SU-DHL-6 (cell line): ENCODE measurements at regions not wholly inside any gene's neighbourhood (a gene's known extent, or its start where the extent isn't known, plus 50 kb on each side); places are given as distances from the start of the nearest gene placed in this dataset.

Experiments used
- EZH2phosphoT487 ChIP-seq: fragments of 200-600 bp; sonication (generic), shearing (Covaris generic); conservative IDR thresholded peaks from 2 replicates; pipeline ENCODE4 v1.6.1; 2018; ENCODE audit warnings: mild to moderate bottlenecking, antibody characterized with exemption, low read length, moderate library complexity, mixed read lengths
- TF ChIP-seq, protein P1 (sequence below): fragments of 200-600 bp; sonication (generic); IDR thresholded peaks from one replicate; pipeline ENCODE4 v1.5.1; 2017; ENCODE audit warnings: antibody characterized with exemption, mild to moderate bottlenecking, low read length, moderate library complexity; ENCODE audit not compliant: insufficient read depth, poor library complexity, severe bottlenecking

DNA sequence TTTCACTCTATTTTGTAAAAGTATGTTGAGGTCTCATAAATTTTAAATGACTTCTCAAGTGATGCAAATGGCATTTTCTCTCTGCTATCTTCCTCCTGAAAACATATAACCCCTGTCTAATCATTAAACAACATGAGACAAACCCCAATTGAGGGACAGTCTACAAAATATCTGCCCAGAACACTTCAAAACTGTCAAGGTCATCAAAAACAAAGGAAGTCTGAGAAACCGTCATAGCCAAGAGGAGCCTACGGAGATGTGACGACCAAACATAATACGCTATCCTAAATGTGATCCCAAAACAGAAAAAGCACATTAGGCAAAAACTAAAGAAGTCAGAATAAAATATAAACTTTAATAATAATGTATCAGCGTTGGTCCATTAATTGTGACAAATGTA is 282.3 kb upstream of the SEMA3C start:
- TF ChIP-seq, protein P1, sequence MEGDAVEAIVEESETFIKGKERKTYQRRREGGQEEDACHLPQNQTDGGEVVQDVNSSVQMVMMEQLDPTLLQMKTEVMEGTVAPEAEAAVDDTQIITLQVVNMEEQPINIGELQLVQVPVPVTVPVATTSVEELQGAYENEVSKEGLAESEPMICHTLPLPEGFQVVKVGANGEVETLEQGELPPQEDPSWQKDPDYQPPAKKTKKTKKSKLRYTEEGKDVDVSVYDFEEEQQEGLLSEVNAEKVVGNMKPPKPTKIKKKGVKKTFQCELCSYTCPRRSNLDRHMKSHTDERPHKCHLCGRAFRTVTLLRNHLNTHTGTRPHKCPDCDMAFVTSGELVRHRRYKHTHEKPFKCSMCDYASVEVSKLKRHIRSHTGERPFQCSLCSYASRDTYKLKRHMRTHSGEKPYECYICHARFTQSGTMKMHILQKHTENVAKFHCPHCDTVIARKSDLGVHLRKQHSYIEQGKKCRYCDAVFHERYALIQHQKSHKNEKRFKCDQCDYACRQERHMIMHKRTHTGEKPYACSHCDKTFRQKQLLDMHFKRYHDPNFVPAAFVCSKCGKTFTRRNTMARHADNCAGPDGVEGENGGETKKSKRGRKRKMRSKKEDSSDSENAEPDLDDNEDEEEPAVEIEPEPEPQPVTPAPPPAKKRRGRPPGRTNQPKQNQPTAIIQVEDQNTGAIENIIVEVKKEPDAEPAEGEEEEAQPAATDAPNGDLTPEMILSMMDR, result no peak
- no peak for TF ChIP-seq EZH2phosphoT487
